Kidney epithelial cell (primary cell): ENCODE measurements at regions not wholly inside any gene's neighbourhood (a gene's known extent, or its start where the extent isn't known, plus 50 kb on each side); places are given as distances from the start of the nearest gene placed in this dataset.
"Not testable (repeated sequence)": the region's sequence is repeated elsewhere in the genome, so short reads cannot be mapped to it uniquely, and the experiment has no call there.

ENCODE experiments used
- DNase-seq: peaks from one replicate; pipeline ENCODE4 v3.0.0-alpha.2; 2010; ENCODE audit warnings: low read depth
- H3K27me3 ChIP-seq: 2 replicates; pipeline ENCODE4 v1.6.0; 2011; ENCODE audit warnings: low read length; ENCODE audit not compliant: control insufficient read depth, insufficient read depth
- H3K36me3 ChIP-seq: 2 replicates; pipeline ENCODE4 v1.5.1; 2011; ENCODE audit warnings: low read length; ENCODE audit not compliant: control insufficient read depth, insufficient read depth
- H3K4me3 ChIP-seq: 2 replicates; pipeline ENCODE4 v1.5.1; 2011; ENCODE audit warnings: low read depth, mild to moderate bottlenecking, control low read depth, low read length
- TF ChIP-seq, protein P1 (sequence below): IDR thresholded peaks from 2 replicates; pipeline ENCODE4 v1.5.1; 2011; ENCODE audit warnings: mild to moderate bottlenecking, moderate library complexity, low read length, control low read depth, inconsistent platforms; ENCODE audit not compliant: insufficient read depth, poor library complexity, severe bottlenecking

DNA sequence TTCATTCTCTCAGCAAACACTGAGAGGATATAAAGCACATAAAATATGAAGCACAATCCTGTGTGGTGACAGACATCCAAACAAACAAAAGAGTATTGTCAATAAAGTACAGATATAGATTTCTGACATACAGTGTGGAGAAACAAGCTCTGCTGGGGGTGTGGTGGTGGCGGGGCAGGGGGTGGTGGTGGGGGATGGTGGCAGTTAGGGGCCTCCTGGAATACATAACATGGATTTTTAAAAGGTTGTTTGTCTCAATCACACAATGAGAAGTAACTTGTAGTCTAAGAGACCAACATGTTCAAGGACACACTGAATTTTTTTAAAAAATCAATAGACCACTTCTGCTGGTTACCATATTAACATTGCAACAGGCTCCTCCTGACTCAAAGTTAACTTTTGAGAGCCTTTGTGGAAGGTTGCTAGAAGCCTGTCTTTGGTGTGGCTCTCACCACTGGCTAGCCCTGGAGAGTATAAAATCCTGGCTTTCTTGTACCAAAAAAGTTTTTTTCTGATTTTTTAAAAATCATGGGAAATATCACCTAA, 1197.4 kb downstream of the SUCLG1 start:
- H3K4me3 ChIP-seq: no peak overlapping the region
- no peak for DNase-seq
- H3K36me3 ChIP-seq: no peaks in the 10 kb centered on the region
- no peaks in the 10 kb centered on the region for H3K27me3 ChIP-seq
- TF ChIP-seq, protein P1, sequence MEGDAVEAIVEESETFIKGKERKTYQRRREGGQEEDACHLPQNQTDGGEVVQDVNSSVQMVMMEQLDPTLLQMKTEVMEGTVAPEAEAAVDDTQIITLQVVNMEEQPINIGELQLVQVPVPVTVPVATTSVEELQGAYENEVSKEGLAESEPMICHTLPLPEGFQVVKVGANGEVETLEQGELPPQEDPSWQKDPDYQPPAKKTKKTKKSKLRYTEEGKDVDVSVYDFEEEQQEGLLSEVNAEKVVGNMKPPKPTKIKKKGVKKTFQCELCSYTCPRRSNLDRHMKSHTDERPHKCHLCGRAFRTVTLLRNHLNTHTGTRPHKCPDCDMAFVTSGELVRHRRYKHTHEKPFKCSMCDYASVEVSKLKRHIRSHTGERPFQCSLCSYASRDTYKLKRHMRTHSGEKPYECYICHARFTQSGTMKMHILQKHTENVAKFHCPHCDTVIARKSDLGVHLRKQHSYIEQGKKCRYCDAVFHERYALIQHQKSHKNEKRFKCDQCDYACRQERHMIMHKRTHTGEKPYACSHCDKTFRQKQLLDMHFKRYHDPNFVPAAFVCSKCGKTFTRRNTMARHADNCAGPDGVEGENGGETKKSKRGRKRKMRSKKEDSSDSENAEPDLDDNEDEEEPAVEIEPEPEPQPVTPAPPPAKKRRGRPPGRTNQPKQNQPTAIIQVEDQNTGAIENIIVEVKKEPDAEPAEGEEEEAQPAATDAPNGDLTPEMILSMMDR: no peak

DNA sequence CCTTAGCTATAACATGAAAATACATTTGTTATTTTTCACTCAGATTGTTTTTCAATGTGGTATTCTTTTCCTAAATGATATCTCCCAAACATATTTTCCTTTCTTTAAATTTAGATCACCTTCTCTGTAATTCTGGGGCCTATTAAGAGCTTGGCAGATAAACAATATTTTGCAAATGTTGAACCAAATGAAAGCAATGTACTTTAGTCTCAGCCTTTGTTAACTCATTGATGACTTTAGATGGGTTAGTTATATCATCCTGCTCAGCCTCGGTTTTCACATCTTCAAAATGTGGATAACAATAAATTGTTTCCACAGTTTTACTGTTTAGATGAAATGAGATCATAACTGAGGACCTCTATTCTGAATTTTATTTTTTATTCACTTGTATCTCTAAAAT, 1205.2 kb downstream of the SUCLG1 start:
- Histone ChIP-seq H3K27me3 (no peaks in the 10 kb centered on the region), H3K4me3 (no peak overlapping the region), H3K36me3 (no peaks in the 10 kb centered on the region)
- DNase-seq: no peak
- TF ChIP-seq, protein P1: no peak

DNA sequence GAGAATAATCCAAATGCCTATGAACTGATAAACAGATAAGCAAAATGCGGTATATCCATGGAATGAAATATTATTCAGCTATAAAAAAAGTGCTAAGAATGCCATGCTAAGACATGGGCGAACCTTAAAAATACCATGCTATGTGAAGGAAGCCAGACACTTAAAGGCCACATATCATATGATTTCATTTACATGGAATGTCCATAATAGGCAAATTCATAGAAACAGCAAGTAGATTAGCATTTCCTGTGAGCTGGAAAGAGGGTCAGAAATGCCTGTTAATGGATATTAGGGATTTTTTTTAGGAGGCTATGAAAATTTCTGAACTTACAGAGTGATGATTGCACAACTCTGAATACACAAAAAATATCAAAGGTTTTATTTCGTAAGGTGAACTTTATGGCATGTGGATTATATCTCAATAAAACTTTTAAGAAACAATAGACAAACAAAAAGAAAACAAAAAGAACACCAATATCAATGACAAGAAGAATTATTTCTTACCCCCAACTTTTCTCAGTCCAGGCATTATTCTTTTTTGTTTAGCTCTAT, 1207.7 kb downstream of the SUCLG1 start:
- no peak for DNase-seq
- TF ChIP-seq, protein P1: no peak
- H3K36me3 ChIP-seq: no peaks in the 10 kb centered on the region
- H3K27me3 ChIP-seq: no peaks in the 10 kb centered on the region
- no peak overlapping the region for H3K4me3 ChIP-seq

DNA sequence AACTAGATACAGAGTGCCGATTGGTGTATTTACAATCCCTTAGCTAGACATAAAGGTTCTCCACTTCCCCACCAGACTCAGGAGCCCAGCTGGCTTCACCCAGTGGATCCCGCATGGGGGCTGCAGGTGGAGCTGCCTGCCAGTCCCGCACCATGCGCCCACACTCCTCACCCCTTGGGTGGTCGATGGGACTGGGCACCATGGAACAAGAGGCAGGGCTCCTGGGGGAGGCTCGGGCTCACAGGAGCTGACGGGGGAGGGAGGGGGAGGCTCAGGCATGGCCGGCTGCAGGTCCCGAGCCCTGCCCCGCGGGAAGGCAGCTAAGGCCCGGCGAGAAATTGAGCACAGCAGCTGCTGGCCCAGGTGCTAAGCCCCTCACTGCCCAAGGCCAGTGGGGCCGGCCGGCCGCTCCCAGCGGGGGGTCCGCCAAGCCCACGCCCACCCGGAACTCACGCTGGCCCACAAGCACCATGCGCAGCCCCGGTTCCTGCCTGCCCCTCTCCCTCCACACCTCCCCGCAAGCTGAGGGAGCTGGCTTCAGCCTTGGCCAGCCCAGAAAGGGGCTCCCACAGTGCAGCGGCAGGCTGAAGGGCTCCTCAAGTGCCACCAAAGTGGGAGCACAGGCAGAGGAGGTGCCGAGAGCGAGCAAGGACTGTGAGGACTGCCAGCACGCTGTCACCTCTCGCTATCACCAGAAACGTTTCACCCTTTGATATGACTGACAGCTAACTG, 1213.1 kb downstream of the SUCLG1 start:
- H3K27me3 ChIP-seq, H3K36me3 ChIP-seq, H3K4me3 ChIP-seq, DNase-seq: not testable (repeated sequence)

DNA sequence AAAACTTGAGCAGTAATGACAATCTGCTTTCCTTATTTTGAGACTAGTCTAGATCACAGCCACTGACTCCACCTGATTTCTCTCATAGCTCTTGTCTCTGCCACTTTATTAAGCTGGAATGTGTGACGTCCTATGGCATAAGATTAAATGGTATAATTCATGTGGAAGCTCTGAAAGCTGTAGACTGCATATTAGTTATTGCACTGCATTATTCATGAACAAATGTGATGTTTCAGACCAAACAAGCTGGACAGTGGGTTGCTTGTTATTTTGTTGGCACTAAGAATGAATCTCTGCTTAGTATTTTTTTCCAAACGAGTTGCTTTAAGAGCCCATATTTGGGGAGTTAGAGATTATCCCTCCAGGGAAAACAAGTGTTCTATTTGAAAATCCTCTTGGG, 1218.5 kb downstream of the SUCLG1 start:
- no peak for DNase-seq
- H3K4me3 ChIP-seq: no peak overlapping the region
- TF ChIP-seq, protein P1: no peak
- H3K36me3 ChIP-seq: no peaks in the 10 kb centered on the region
- H3K27me3 ChIP-seq: no peaks in the 10 kb centered on the region

DNA sequence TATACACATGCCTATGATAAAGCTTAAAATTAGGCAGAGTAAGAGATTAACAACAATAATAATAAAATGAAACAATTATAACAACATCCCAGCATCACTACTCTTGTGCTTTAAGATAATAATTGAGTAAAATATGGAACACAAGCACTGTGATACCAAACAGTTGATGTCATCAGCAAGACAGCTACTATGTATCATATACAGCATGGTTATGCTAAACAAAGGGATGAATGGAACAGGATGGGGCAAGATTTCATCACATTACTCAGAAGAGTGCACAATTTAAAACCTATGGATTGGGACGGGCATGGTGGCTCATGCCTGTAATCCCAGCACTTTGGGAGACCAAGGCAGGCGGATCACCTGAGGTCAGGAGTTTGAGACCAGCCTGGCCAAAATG, 1221.0 kb downstream of the SUCLG1 start:
- no peaks in the 10 kb centered on the region for H3K27me3 ChIP-seq
- no peak for DNase-seq
- TF ChIP-seq, protein P1: no peak
- no peaks in the 10 kb centered on the region for H3K36me3 ChIP-seq
- H3K4me3 ChIP-seq: no peak overlapping the region
